22Rv1 (cell line): ENCODE measurements at regions not wholly inside any gene's neighbourhood (a gene's known extent, or its start where the extent isn't known, plus 50 kb on each side); places are given as distances from the start of the nearest gene placed in this dataset.

Source experiments
- ZFX ChIP-seq: fragments of 450-650 bp; IDR thresholded peaks from 2 replicates; pipeline ENCODE4 v1.6.1; 2017; ENCODE audit warnings: antibody characterized with exemption, borderline replicate concordance
- TF ChIP-seq, protein P1 (sequence below): fragments of 450-650 bp; IDR thresholded peaks from 2 replicates; pipeline ENCODE4 v1.5.1; 2017; ENCODE audit warnings: mild to moderate bottlenecking

DNA sequence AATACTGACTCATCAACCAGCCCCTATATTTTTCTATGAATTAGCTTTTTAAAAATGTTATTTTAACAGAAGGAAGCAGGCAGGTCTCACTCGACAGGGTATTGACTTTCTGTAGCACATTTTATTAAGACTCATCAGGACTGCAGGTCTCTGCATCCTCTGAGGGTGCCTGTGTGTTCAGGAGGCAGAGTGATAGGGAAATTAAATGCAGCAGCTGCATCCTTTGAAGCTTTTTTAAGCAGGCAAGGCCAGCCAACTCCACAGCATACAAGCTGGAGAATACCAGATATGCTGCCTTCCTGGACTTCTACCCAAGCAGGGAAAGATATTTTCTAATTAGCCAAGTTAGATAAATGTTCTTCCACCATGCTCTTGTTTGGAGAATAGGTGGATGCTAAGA, 124.9 kb downstream of the WSCD1 start:
- TF ChIP-seq ZFX = no peak
- TF ChIP-seq, protein P1, sequence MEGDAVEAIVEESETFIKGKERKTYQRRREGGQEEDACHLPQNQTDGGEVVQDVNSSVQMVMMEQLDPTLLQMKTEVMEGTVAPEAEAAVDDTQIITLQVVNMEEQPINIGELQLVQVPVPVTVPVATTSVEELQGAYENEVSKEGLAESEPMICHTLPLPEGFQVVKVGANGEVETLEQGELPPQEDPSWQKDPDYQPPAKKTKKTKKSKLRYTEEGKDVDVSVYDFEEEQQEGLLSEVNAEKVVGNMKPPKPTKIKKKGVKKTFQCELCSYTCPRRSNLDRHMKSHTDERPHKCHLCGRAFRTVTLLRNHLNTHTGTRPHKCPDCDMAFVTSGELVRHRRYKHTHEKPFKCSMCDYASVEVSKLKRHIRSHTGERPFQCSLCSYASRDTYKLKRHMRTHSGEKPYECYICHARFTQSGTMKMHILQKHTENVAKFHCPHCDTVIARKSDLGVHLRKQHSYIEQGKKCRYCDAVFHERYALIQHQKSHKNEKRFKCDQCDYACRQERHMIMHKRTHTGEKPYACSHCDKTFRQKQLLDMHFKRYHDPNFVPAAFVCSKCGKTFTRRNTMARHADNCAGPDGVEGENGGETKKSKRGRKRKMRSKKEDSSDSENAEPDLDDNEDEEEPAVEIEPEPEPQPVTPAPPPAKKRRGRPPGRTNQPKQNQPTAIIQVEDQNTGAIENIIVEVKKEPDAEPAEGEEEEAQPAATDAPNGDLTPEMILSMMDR = no peak
